Activated CD4-positive, alpha-beta T cell treated with anti-CD3 and anti-CD28 coated beads, Interleukin-2, amount 10 ng/mL, durations not matched to agents 24 days and 14 days (primary cell): ENCODE measurements at regions not wholly inside any gene's neighbourhood (a gene's known extent, or its start where the extent isn't known, plus 50 kb on each side); places are given as distances from the start of the nearest gene placed in this dataset.

Experiments
- DNase-seq: peaks from one replicate; pipeline ENCODE4 v3.0.0; 2022
- H3K27ac Mint-ChIP-seq: one replicate; pipeline ENCODE4 v1.8.0; 2022; ENCODE audit warnings: mild to moderate bottlenecking, mixed read lengths
- H3K27me3 Mint-ChIP-seq: one replicate; pipeline ENCODE4 v1.8.0; 2022; ENCODE audit warnings: mixed read lengths
- H3K36me3 Mint-ChIP-seq: one replicate; pipeline ENCODE4 v1.8.0; 2022; ENCODE audit warnings: low read depth, mild to moderate bottlenecking, mixed read lengths
- H3K4me1 Mint-ChIP-seq: one replicate; pipeline ENCODE4 v1.8.0; 2021; ENCODE audit warnings: mixed read lengths
- H3K4me3 Mint-ChIP-seq: one replicate; pipeline ENCODE4 v1.8.0; 2022; ENCODE audit warnings: mild to moderate bottlenecking, moderate library complexity, mixed read lengths
- H3K9me3 Mint-ChIP-seq: one replicate; pipeline ENCODE4 v1.8.0; 2021; ENCODE audit warnings: mixed read lengths
- intact Hi-C: fragments of 100-400 bp; cut with micrococcal nuclease; formaldehyde crosslinking; loops from one replicate; pipeline ENCODE4 v1.15.1; 2023

- no peaks in the 10 kb centered on the region for H3K36me3 Mint-ChIP-seq
- peak; percentile 23 for DNase-seq
- H3K4me1 Mint-ChIP-seq, result no peaks in the 10 kb centered on the region
- no peaks in the 10 kb centered on the region for H3K9me3 Mint-ChIP-seq
- no peaks in the 10 kb centered on the region for H3K27me3 Mint-ChIP-seq
- intact Hi-C loops, result no loop called here
- H3K27ac Mint-ChIP-seq, result no peak overlapping the region
- H3K4me3 Mint-ChIP-seq, result no peak overlapping the region
Observed at GRCh38 chr22:47994045-47994444, 1231.6 kb downstream of the TBC1D22A start.

- DNase-seq, result no peak
- H3K9me3 Mint-ChIP-seq, result no peaks in the 10 kb centered on the region
- H3K4me1 Mint-ChIP-seq, result no peaks in the 10 kb centered on the region
- no peaks in the 10 kb centered on the region for H3K27me3 Mint-ChIP-seq
- no peaks in the 10 kb centered on the region for H3K36me3 Mint-ChIP-seq
- no peak overlapping the region for H3K4me3 Mint-ChIP-seq
- H3K27ac Mint-ChIP-seq, result no peak overlapping the region
- intact Hi-C loops, result no loop called here
Observed at GRCh38 chr22:47990481-47990880, 1228.0 kb downstream of the TBC1D22A start.

- intact Hi-C loops, result no loop called here
- H3K9me3 Mint-ChIP-seq, result no peaks in the 10 kb centered on the region
- H3K36me3 Mint-ChIP-seq, result no peaks in the 10 kb centered on the region
- no peaks in the 10 kb centered on the region for H3K27me3 Mint-ChIP-seq
- H3K27ac Mint-ChIP-seq, result no peak overlapping the region
- peak; percentile 16 for DNase-seq
- no peak overlapping the region for H3K4me3 Mint-ChIP-seq
- H3K4me1 Mint-ChIP-seq, result no peaks in the 10 kb centered on the region
Observed at GRCh38 chr22:47987885-47988515, 1225.5 kb downstream of the TBC1D22A start.

GRCh38 chr22:47976219-47976618 is 1213.8 kb downstream of the TBC1D22A start:
- intact Hi-C loops, result no loop called here
- H3K4me3 Mint-ChIP-seq, result no peak overlapping the region
- peak; percentile 18 for DNase-seq
- no peaks in the 10 kb centered on the region for H3K27me3 Mint-ChIP-seq
- no peaks in the 10 kb centered on the region for H3K9me3 Mint-ChIP-seq
- H3K36me3 Mint-ChIP-seq, result no peaks in the 10 kb centered on the region
- H3K27ac Mint-ChIP-seq, result no peak overlapping the region
- no peaks in the 10 kb centered on the region for H3K4me1 Mint-ChIP-seq

- Mint-ChIP-seq H3K9me3 (no peaks in the 10 kb centered on the region), H3K27me3 (no peaks in the 10 kb centered on the region), H3K27ac (no peak overlapping the region), H3K4me3 (no peak overlapping the region), H3K4me1 (no peaks in the 10 kb centered on the region), H3K36me3 (no peaks in the 10 kb centered on the region)
- DNase-seq, result peak; percentile 37
- intact Hi-C loops, result no loop called here
Observed at GRCh38 chr22:47967831-47968230, 1205.4 kb downstream of the TBC1D22A start.

GRCh38 chr22:47966316-47966715 is 1203.9 kb downstream of the TBC1D22A start:
- H3K27me3 Mint-ChIP-seq, result no peaks in the 10 kb centered on the region
- no peaks in the 10 kb centered on the region for H3K36me3 Mint-ChIP-seq
- intact Hi-C loops, result no loop called here
- peak; percentile 45 for DNase-seq
- no peaks in the 10 kb centered on the region for H3K9me3 Mint-ChIP-seq
- H3K4me1 Mint-ChIP-seq, result no peaks in the 10 kb centered on the region
- peak overlapping the region; percentile 45 for H3K27ac Mint-ChIP-seq
- H3K4me3 Mint-ChIP-seq, result no peak overlapping the region

- no peaks in the 10 kb centered on the region for H3K27me3 Mint-ChIP-seq
- no peaks in the 10 kb centered on the region for H3K9me3 Mint-ChIP-seq
- H3K27ac Mint-ChIP-seq, result no peak overlapping the region
- intact Hi-C loops, result no loop called here
- no peaks in the 10 kb centered on the region for H3K36me3 Mint-ChIP-seq
- H3K4me3 Mint-ChIP-seq, result no peak overlapping the region
- no peaks in the 10 kb centered on the region for H3K4me1 Mint-ChIP-seq
- peak; percentile 3 for DNase-seq
Observed at GRCh38 chr22:47965896-47966295, 1203.4 kb downstream of the TBC1D22A start.

- Mint-ChIP-seq H3K27me3 (no peaks in the 10 kb centered on the region), H3K9me3 (no peaks in the 10 kb centered on the region)
- DNase-seq, result peak; percentile 41
Observed at GRCh38 chr22:47965066-47965465, 1202.6 kb downstream of the TBC1D22A start.

GRCh38 chr22:47963660-47964059 is 1201.2 kb downstream of the TBC1D22A start:
- H3K36me3 Mint-ChIP-seq, result no peaks in the 10 kb centered on the region
- H3K4me3 Mint-ChIP-seq, result no peak overlapping the region
- no peaks in the 10 kb centered on the region for H3K27me3 Mint-ChIP-seq
- no peak overlapping the region for H3K27ac Mint-ChIP-seq
- no peaks in the 10 kb centered on the region for H3K9me3 Mint-ChIP-seq
- peak; percentile 15 for DNase-seq
- intact Hi-C loops, result no loop called here
- no peaks in the 10 kb centered on the region for H3K4me1 Mint-ChIP-seq

More at GRCh38 chr22:47965066-47965465, 1202.6 kb downstream of the TBC1D22A start:
- Mint-ChIP-seq H3K4me1 (no peaks in the 10 kb centered on the region), H3K27ac (no peak overlapping the region), H3K36me3 (no peaks in the 10 kb centered on the region), H3K4me3 (no peak overlapping the region)
- intact Hi-C loops, result no loop called here

GRCh38 chr22:47957649-47958048 is 1195.2 kb downstream of the TBC1D22A start:
- Mint-ChIP-seq H3K4me1 (no peaks in the 10 kb centered on the region), H3K27me3 (no peaks in the 10 kb centered on the region), H3K36me3 (no peaks in the 10 kb centered on the region), H3K9me3 (no peaks in the 10 kb centered on the region), H3K27ac (no peak overlapping the region), H3K4me3 (no peak overlapping the region)
- intact Hi-C loops, result no loop called here
- no peak for DNase-seq

- Mint-ChIP-seq H3K36me3 (no peaks in the 10 kb centered on the region), H3K4me3 (no peak overlapping the region), H3K27ac (no peak overlapping the region), H3K27me3 (no peaks in the 10 kb centered on the region), H3K9me3 (peaks cover 5% of the 10 kb centered on the region), H3K4me1 (no peaks in the 10 kb centered on the region)
- intact Hi-C loops, result no loop called here
- no peak for DNase-seq
Observed at GRCh38 chr22:47954107-47954506, 1191.7 kb downstream of the TBC1D22A start.

- no peaks in the 10 kb centered on the region for H3K4me1 Mint-ChIP-seq
- no peak overlapping the region for H3K4me3 Mint-ChIP-seq
- H3K9me3 Mint-ChIP-seq, result no peaks in the 10 kb centered on the region
- no peak for DNase-seq
- intact Hi-C loops, result no loop called here
- no peaks in the 10 kb centered on the region for H3K27me3 Mint-ChIP-seq
- H3K36me3 Mint-ChIP-seq, result no peaks in the 10 kb centered on the region
- no peak overlapping the region for H3K27ac Mint-ChIP-seq
Observed at GRCh38 chr22:47944941-47945340, 1182.5 kb downstream of the TBC1D22A start.

- intact Hi-C loops, result no loop called here
- DNase-seq, result no peak
- no peaks in the 10 kb centered on the region for H3K9me3 Mint-ChIP-seq
- no peaks in the 10 kb centered on the region for H3K27me3 Mint-ChIP-seq
- H3K27ac Mint-ChIP-seq, result no peak overlapping the region
- no peak overlapping the region for H3K4me3 Mint-ChIP-seq
- H3K36me3 Mint-ChIP-seq, result no peaks in the 10 kb centered on the region
- H3K4me1 Mint-ChIP-seq, result no peaks in the 10 kb centered on the region
Observed at GRCh38 chr22:47943729-47944700, 1181.6 kb downstream of the TBC1D22A start.

GRCh38 chr22:47940211-47940610 is 1177.8 kb downstream of the TBC1D22A start:
- no peaks in the 10 kb centered on the region for H3K36me3 Mint-ChIP-seq
- no peak for DNase-seq
- H3K4me3 Mint-ChIP-seq, result no peak overlapping the region
- H3K4me1 Mint-ChIP-seq, result no peaks in the 10 kb centered on the region
- H3K9me3 Mint-ChIP-seq, result no peaks in the 10 kb centered on the region
- no peaks in the 10 kb centered on the region for H3K27me3 Mint-ChIP-seq
- intact Hi-C loops, result no loop called here
- no peak overlapping the region for H3K27ac Mint-ChIP-seq
